GM21381 (cell line): ENCODE measurements at regions not wholly inside any gene's neighbourhood (a gene's known extent, or its start where the extent isn't known, plus 50 kb on each side); places are given as distances from the start of the nearest gene placed in this dataset.
"Not testable (repeated sequence)": the region's sequence is repeated elsewhere in the genome, so short reads cannot be mapped to it uniquely, and the experiment has no call there.

ENCODE experiments used
- ATAC-seq: cut with Tn5 transposase; IDR thresholded peaks from one replicate; pipeline ENCODE4 v1.9.1; 2021; ENCODE audit warnings: mild to moderate bottlenecking, moderate library complexity; ENCODE audit not compliant: unreplicated experiment

GRCh38 chr5:171541341-171541776 is 121.9 kb downstream of the FGF18 start:
- ATAC-seq: no peak

- ATAC-seq: no peak
Observed at GRCh38 chr5:171542525-171543140, 123.2 kb downstream of the FGF18 start.

GRCh38 chr5:171543148-171543815 is 123.8 kb downstream of the FGF18 start:
- no peak for ATAC-seq

GRCh38 chr5:171544913-171545765 is 125.7 kb downstream of the FGF18 start:
- ATAC-seq: no peak

GRCh38 chr5:171549274-171549673 is 129.8 kb downstream of the FGF18 start:
- no peak for ATAC-seq

- ATAC-seq: not testable (repeated sequence)
Observed at GRCh38 chr5:171553817-171554216, 134.4 kb downstream of the FGF18 start.

GRCh38 chr5:171555160-171555559 is 135.7 kb downstream of the FGF18 start:
- ATAC-seq: no peak

- ATAC-seq: no peak
Observed at GRCh38 chr5:171562822-171563221, 143.4 kb downstream of the FGF18 start.

- no peak for ATAC-seq
Observed at GRCh38 chr5:171568389-171568788, 148.9 kb downstream of the FGF18 start.

GRCh38 chr5:171569065-171569712 is 149.7 kb downstream of the FGF18 start:
- no peak for ATAC-seq

- ATAC-seq: no peak
Observed at GRCh38 chr5:171570244-171570825, 150.9 kb downstream of the FGF18 start.

GRCh38 chr5:171571663-171572062 is 152.2 kb downstream of the FGF18 start:
- no peak for ATAC-seq

GRCh38 chr5:171573021-171573420 is 153.6 kb downstream of the FGF18 start:
- no peak for ATAC-seq

- ATAC-seq: no peak
Observed at GRCh38 chr5:171573451-171574225, 154.2 kb downstream of the FGF18 start.

GRCh38 chr5:171574376-171574775 is 154.9 kb downstream of the FGF18 start:
- no peak for ATAC-seq

GRCh38 chr5:171575386-171575785 is 155.9 kb downstream of the FGF18 start:
- ATAC-seq: no peak

GRCh38 chr5:171575808-171576207 is 156.4 kb downstream of the FGF18 start:
- ATAC-seq: no peak

- ATAC-seq: no peak
Observed at GRCh38 chr5:171577042-171577758, 157.8 kb downstream of the FGF18 start.

- ATAC-seq: no peak
Observed at GRCh38 chr5:171578049-171578828, 158.8 kb downstream of the FGF18 start.
